HCT116 (cell line): ENCODE measurements at regions not wholly inside any gene's neighbourhood (a gene's known extent, or its start where the extent isn't known, plus 50 kb on each side); places are given as distances from the start of the nearest gene placed in this dataset.

Experiments used
- ATAC-seq: fragments of 200-7000 bp; cut with Tn5 transposase; 2 replicates; pipeline ENCODE4 v1.9.1; 2020; ENCODE audit warnings: mild to moderate bottlenecking, moderate library complexity
- BruUV-seq: library from RNA; stranded (reverse); fragments of 400-500 nt; replicated peaks from 2 replicates; lab custom pipeline; 2021; lab: Mats Ljungman, UMichigan
- CTCF ChIA-PET: fragments of 300-600 bp; sonication (Branson Sonifier 250); formaldehyde crosslinking; loops from one replicate; lab custom pipeline; 2021; ENCODE audit warnings: antibody characterized with exemption; lab: Charles Lee
- POLR2A ChIA-PET: fragments of 300-600, 350-600 bp; sonication (Branson Sonifier 250); formaldehyde crosslinking; loops from one replicate; lab custom pipeline; 2021; ENCODE audit warnings: antibody characterized with exemption; lab: Charles Lee
- RAD21 ChIA-PET, 2 experiments: fragments of 300-600 bp; sonication (Branson Sonifier 250); formaldehyde crosslinking; loops; one replicate each; lab custom pipeline; 2023; ENCODE audit warnings: low total read pairs in 2 of 2; ENCODE audit not compliant: uncharacterized antibody in 2 of 2, unreplicated experiment in 2 of 2, low non-redundant PET in 1 of 2; lab: Charles Lee
- DNase-seq: peaks from one replicate; pipeline ENCODE4 v3.0.0-alpha.2; 2010; ENCODE audit warnings: low read depth, low spot score
- H2AFZ ChIP-seq: fragments of 200-600 bp; shearing (Covaris generic), sonication (generic); 2 replicates; pipeline ENCODE4 v1.6.1; 2017; ENCODE audit warnings: low read depth, mixed run types, mixed read lengths, antibody characterized with exemption, low read length; ENCODE audit not compliant: poor library complexity, severe bottlenecking
- H3K27ac ChIP-seq: 2 replicates; pipeline ENCODE4 v1.5.1; 2012; ENCODE audit warnings: low read depth, low read length
- H3K27me3 ChIP-seq: fragments of 200-600 bp; sonication (generic); 2 replicates; pipeline ENCODE4 v1.6.1; 2016; ENCODE audit warnings: mixed run types, low read length, mixed read lengths; ENCODE audit not compliant: insufficient read depth
- H3K36me3 ChIP-seq, 2 experiments: fragments of 200-500 bp in 1 of 2; fragments of 200-600 bp in 1 of 2; sonication (Bioruptor generic) in 1 of 2; sonication (generic) in 1 of 2; 2 replicates each; pipeline versions ENCODE4 v1.5.1 to v1.6.1; 2014 to 2016; ENCODE audit warnings: low read length in 2 of 2, inconsistent platforms in 1 of 2, mixed read lengths in 1 of 2, mixed run types in 1 of 2; ENCODE audit not compliant: insufficient read depth in 2 of 2, control insufficient read depth in 1 of 2
- H3K4me1 ChIP-seq, 2 experiments: fragments of 200-600 bp in 1 of 2; sonication (generic) in 1 of 2; 2 replicates each; pipeline versions ENCODE4 v1.5.1 to v1.6.1; 2012 to 2017; ENCODE audit warnings: low read length in 2 of 2, inconsistent platforms in 1 of 2, mild to moderate bottlenecking in 1 of 2, mixed read lengths in 1 of 2, mixed run types in 1 of 2, moderate library complexity in 1 of 2; ENCODE audit not compliant: insufficient read depth in 2 of 2, control insufficient read depth in 1 of 2
- H3K4me2 ChIP-seq: fragments of 200-600 bp; sonication (generic); 2 replicates; pipeline ENCODE4 v1.6.1; 2017; ENCODE audit warnings: mixed run types, low read length, mixed read lengths
- H3K4me3 ChIP-seq, 2 experiments: fragments of 200-600 bp in 1 of 2; sonication (generic) in 1 of 2; replicated peaks in 1 of 2; 2 replicates each; pipeline ENCODE4 v1.5.1; 2011 to 2016; ENCODE audit warnings: low read length in 2 of 2, control low read depth in 1 of 2, low read depth in 1 of 2, mild to moderate bottlenecking in 1 of 2, mixed read lengths in 1 of 2, mixed run types in 1 of 2
- H3K79me2 ChIP-seq: fragments of 200-600 bp; sonication (generic); 2 replicates; pipeline ENCODE4 v1.6.1; 2017; ENCODE audit warnings: mild to moderate bottlenecking, mixed run types, low read length, moderate library complexity, mixed read lengths; ENCODE audit not compliant: insufficient read depth
- H3K9ac ChIP-seq: fragments of 200-600 bp; sonication (generic); 2 replicates; pipeline ENCODE4 v1.6.1; 2016; ENCODE audit warnings: low read length, mixed read lengths
- H3K9me2 ChIP-seq: fragments of 200-600 bp; sonication (generic), shearing (Covaris generic); 2 replicates; pipeline ENCODE4 v1.6.1; 2017; ENCODE audit warnings: mixed run types, mild to moderate bottlenecking, moderate library complexity; ENCODE audit not compliant: insufficient read depth
- H3K9me3 ChIP-seq, 2 experiments: fragments of 200-500 bp in 1 of 2; fragments of 200-600 bp in 1 of 2; sonication (Bioruptor generic) in 1 of 2; sonication (generic) in 1 of 2; 2 replicates each; pipeline ENCODE4 v1.6.1; 2014 to 2017; ENCODE audit warnings: low read length in 2 of 2, mixed read lengths in 2 of 2, inconsistent platforms in 1 of 2, low read depth in 1 of 2, mild to moderate bottlenecking in 1 of 2, mixed run types in 1 of 2, moderate library complexity in 1 of 2; ENCODE audit not compliant: control insufficient read depth in 1 of 2, insufficient read depth in 1 of 2
- H4K20me1 ChIP-seq: fragments of 200-600 bp; sonication (generic), shearing (Covaris generic); 2 replicates; pipeline ENCODE4 v1.6.1; 2017; ENCODE audit warnings: mixed run types, mild to moderate bottlenecking, moderate library complexity; ENCODE audit not compliant: insufficient read depth
- ATF3 ChIP-seq: IDR thresholded peaks from 2 replicates; pipeline ENCODE4 v1.6.1; 2012
- EGR1 ChIP-seq: IDR thresholded peaks from 2 replicates; pipeline ENCODE4 v1.6.1; 2012; ENCODE audit warnings: low read depth
- ELF1 ChIP-seq: IDR thresholded peaks from 2 replicates; pipeline ENCODE4 v1.6.1; 2012; ENCODE audit warnings: low read depth, borderline replicate concordance
- EZH2 ChIP-seq: fragments of 200-600 bp; sonication (generic); IDR thresholded peaks from 2 replicates; pipeline ENCODE4 v1.6.1; 2017; ENCODE audit warnings: antibody characterized with exemption, mixed run types
- FOSL1 ChIP-seq: IDR thresholded peaks from 2 replicates; pipeline ENCODE4 v1.6.1; 2012; ENCODE audit warnings: low read depth
- MAX ChIP-seq: IDR thresholded peaks from 2 replicates; pipeline ENCODE4 v1.6.1; 2012
- POLR2A ChIP-seq: IDR thresholded peaks from 2 replicates; pipeline ENCODE4 v1.7.0; 2011; ENCODE audit warnings: borderline replicate concordance; ENCODE audit not compliant: insufficient read depth, insufficient read length; ENCODE audit errors: extremely low read depth
- POLR2AphosphoS5 ChIP-seq: IDR thresholded peaks from 2 replicates; pipeline ENCODE4 v1.6.1; 2011; ENCODE audit warnings: mild to moderate bottlenecking, low read depth, low read length, moderate library complexity
- RAD21 ChIP-seq: IDR thresholded peaks from 2 replicates; pipeline ENCODE4 v1.6.1; 2012; ENCODE audit warnings: low read depth, mild to moderate bottlenecking
- SIN3A ChIP-seq: IDR thresholded peaks from 2 replicates; pipeline ENCODE4 v1.6.1; 2012; ENCODE audit warnings: low read depth
- SRF ChIP-seq: IDR thresholded peaks from 2 replicates; pipeline ENCODE4 v1.6.1; 2012; ENCODE audit warnings: low read depth
- ZBTB33 ChIP-seq: IDR thresholded peaks from 2 replicates; pipeline ENCODE4 v1.6.1; 2011; ENCODE audit warnings: mild to moderate bottlenecking, low read length, moderate library complexity; ENCODE audit not compliant: insufficient replicate concordance; ENCODE audit errors: extremely low read depth
- ZNF274 ChIP-seq: fragments of 200-500 bp; sonication (Bioruptor generic); IDR thresholded peaks from 2 replicates; pipeline ENCODE4 v1.6.1; 2014; ENCODE audit warnings: mild to moderate bottlenecking, low read depth, low read length, inconsistent platforms
- intact Hi-C: fragments of 100-400 bp; cut with micrococcal nuclease; formaldehyde crosslinking; loops from 2 replicates; pipeline ENCODE4 v1.10.0; 2022
- TF ChIP-seq, protein P1 (sequence below): IDR thresholded peaks from 2 replicates; pipeline ENCODE4 v1.6.1; 2012; ENCODE audit warnings: low read depth

DNA sequence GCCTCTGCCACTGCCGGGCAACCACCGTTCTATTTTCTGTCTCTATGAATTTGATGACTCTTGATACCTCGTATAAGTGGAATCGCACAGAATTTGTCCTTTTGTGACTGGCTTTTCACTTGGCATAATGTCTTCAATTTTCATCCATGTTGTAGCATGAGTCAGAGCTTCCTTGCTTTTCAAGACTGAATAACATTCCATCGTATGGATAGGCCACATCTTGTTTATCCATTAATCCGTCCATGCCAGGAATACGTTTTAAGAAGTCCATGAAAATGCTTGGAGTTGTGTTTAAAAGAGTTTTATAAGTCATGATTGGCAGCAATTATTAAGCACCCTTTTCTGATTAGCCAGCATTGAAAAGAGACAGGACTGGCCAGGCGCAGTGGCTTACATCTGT lies 53.6 kb upstream of the CLDN10 start:
- intact Hi-C loops, result no loop called here
- ChIA-PET RAD21 (no interaction called here), CTCF (no interaction called here), POLR2A (no interaction called here)
- Histone ChIP-seq H3K9ac (no peak overlapping the region), H4K20me1 (no peaks in the 10 kb centered on the region), H2AFZ (no peak overlapping the region), H3K9me3 (peaks cover 0 to 5% of the 10 kb centered on the region in 2 experiments; a peak in 1 of 4 replicates), H3K27me3 (no peaks in the 10 kb centered on the region), H3K9me2 (no peaks in the 10 kb centered on the region), H3K27ac (no peak overlapping the region), H3K36me3 (no peaks in the 10 kb centered on the region), H3K4me3 (no peak overlapping the region), H3K4me1 (no peaks in the 10 kb centered on the region), H3K79me2 (no peaks in the 10 kb centered on the region), H3K4me2 (no peak overlapping the region)
- no TSS peak for BruUV-seq
- no peak for TF ChIP-seq EZH2
- no peak for TF ChIP-seq POLR2A
- no peak for TF ChIP-seq ATF3
- no peak for TF ChIP-seq RAD21
- no peak for TF ChIP-seq ZNF274
- no peak for TF ChIP-seq FOSL1
- TF ChIP-seq POLR2AphosphoS5, result no peak
- no peak for ATAC-seq
- no peak for DNase-seq

GRCh38 chr13:95499811-95500712 lies 52.5 kb upstream of the CLDN10 start:
- Histone ChIP-seq H2AFZ (no peak overlapping the region), H3K9ac (no peak overlapping the region), H3K4me1 (no peaks in the 10 kb centered on the region), H4K20me1 (no peaks in the 10 kb centered on the region), H3K4me3 (no peak overlapping the region), H3K9me3 (peaks cover 0 to 5% of the 10 kb centered on the region in 2 experiments; a peak in 1 of 4 replicates), H3K4me2 (no peak overlapping the region), H3K36me3 (no peaks in the 10 kb centered on the region), H3K9me2 (no peaks in the 10 kb centered on the region), H3K79me2 (no peaks in the 10 kb centered on the region), H3K27ac (no peak overlapping the region), H3K27me3 (no peaks in the 10 kb centered on the region)
- intact Hi-C loops, result no loop called here
- ChIA-PET CTCF (no interaction called here), POLR2A (no interaction called here), RAD21 (no interaction called here)
- ATAC-seq, result no peak
- no TSS peak for BruUV-seq
- no peak for DNase-seq
- TF ChIP-seq POLR2AphosphoS5 (no peak), SIN3A (no peak), ZBTB33 (no peak), POLR2A (no peak), EGR1 (no peak), RAD21 (no peak), MAX (no peak), ELF1 (no peak), SRF (no peak)
- TF ChIP-seq, protein P1, sequence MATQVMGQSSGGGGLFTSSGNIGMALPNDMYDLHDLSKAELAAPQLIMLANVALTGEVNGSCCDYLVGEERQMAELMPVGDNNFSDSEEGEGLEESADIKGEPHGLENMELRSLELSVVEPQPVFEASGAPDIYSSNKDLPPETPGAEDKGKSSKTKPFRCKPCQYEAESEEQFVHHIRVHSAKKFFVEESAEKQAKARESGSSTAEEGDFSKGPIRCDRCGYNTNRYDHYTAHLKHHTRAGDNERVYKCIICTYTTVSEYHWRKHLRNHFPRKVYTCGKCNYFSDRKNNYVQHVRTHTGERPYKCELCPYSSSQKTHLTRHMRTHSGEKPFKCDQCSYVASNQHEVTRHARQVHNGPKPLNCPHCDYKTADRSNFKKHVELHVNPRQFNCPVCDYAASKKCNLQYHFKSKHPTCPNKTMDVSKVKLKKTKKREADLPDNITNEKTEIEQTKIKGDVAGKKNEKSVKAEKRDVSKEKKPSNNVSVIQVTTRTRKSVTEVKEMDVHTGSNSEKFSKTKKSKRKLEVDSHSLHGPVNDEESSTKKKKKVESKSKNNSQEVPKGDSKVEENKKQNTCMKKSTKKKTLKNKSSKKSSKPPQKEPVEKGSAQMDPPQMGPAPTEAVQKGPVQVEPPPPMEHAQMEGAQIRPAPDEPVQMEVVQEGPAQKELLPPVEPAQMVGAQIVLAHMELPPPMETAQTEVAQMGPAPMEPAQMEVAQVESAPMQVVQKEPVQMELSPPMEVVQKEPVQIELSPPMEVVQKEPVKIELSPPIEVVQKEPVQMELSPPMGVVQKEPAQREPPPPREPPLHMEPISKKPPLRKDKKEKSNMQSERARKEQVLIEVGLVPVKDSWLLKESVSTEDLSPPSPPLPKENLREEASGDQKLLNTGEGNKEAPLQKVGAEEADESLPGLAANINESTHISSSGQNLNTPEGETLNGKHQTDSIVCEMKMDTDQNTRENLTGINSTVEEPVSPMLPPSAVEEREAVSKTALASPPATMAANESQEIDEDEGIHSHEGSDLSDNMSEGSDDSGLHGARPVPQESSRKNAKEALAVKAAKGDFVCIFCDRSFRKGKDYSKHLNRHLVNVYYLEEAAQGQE, result no peak
